Inflammatory macrophage (primary cell): ENCODE measurements at regions not wholly inside any gene's neighbourhood (a gene's known extent, or its start where the extent isn't known, plus 50 kb on each side); places are given as distances from the start of the nearest gene placed in this dataset.

Source experiments
- DNase-seq, 2 donors: peaks; one replicate each; pipeline ENCODE4 v3.0.0-alpha.2; 2020 to 2022

DNA sequence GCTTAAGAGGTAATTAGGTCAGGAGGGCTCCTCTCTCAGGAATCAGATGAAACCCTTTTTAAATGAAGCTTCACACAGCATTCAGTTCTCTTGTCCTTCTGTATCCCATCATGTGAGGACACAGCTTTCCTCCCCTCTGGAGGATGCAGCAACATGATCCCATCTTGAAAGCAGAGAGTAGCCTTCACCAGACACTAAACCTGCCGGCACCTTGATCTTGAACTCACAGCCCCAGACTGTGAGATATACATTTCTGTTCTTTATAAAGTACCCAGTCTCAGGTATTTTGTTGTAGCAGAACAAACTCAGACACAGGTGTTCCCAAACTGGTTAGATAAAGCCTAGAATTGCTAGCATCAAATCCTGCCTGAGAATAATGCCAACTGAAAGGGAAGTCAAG lies 83.7 kb upstream of the PRICKLE2 start:
- no peak for DNase-seq

DNA sequence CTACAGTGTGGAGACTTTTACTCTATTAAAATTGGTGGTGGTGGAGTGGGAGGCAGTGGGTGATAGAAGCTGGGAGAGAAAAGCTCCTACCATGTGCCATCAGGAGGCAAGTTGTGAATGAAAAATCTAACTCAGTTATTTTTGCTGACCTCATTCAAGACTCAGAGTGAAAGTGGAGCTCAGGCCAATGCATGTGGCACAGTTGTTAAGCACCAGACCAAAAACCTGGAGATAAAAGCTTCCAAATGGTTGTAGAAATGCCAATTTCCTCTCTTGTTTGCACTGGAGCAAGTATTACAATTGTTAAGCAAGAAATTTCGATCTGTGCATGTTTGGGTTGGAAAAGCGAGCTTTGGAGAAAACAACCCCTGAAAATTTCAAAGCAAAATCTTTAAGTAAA lies 81.5 kb upstream of the PRICKLE2 start:
- DNase-seq = no peak

DNA sequence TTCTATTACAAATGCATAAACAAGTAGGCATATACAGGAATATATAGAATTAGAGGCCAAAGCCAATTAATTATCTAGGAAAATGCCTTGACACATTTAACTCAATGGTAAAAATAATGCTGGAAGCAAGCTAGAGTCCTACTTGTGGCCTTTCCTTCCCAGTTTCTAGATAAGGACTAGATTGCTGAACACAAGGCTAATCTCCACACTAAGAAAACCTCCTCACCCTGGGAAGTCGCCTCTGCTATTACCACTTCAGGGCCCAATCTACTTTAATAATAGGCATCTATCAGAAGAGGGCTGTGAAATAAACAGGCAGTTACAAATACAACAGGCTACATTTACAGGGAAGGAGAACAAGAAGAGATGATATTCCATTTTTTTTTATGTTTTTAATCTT lies 80.5 kb upstream of the PRICKLE2 start:
- no peak for DNase-seq

DNA sequence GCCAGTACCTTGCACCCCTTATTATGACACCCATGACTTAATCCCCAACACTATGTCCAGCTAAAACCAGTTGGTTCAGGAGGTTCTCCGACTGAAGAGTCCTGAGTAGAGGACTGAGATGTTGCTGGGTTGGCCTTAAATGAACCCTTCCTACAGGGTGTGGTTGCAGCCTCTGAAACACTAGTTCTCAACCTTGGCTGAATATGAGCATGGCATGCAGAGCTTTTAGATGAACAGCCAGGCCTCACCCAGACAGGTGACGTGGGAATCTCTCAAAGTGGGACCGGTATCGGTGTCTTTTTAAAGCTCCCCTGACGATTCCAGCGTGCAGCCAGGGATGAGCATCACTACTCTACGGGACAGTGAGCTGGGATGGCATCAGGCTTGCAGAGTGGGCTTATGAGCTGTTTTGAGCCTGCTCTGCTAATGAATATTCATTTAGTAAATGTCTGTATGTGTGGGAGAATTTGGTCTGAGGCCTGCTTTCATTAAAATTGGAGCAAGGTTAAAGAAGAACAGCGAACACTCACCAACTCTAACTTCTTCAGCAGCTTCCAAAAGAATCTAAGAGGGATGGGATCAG lies 79.7 kb upstream of the PRICKLE2 start:
- DNase-seq = no peak

GRCh38 chr3:64303881-64304280 lies 78.6 kb upstream of the PRICKLE2 start:
- no peak for DNase-seq

DNA sequence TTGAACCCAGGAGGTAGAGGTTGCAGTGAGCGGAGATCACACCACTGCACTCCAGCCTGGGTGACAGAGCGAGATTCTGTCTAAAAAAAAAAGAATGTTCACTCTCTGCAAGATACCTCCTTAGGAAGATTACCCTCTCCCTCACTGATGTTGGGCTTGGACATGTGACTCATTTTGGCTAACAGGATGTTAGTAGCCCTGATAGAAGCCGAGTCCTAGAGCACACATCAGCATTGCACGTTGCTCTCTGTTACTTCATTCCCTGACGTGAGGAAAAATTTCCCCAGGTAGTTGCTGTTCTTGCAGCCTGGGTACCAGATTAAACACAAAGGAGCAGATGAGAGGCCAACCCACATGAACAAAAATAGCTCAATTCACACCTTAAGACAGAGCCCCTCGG lies 78.1 kb upstream of the PRICKLE2 start:
- DNase-seq = no peak

GRCh38 chr3:64301476-64301875 lies 76.2 kb upstream of the PRICKLE2 start:
- DNase-seq = no peak

DNA sequence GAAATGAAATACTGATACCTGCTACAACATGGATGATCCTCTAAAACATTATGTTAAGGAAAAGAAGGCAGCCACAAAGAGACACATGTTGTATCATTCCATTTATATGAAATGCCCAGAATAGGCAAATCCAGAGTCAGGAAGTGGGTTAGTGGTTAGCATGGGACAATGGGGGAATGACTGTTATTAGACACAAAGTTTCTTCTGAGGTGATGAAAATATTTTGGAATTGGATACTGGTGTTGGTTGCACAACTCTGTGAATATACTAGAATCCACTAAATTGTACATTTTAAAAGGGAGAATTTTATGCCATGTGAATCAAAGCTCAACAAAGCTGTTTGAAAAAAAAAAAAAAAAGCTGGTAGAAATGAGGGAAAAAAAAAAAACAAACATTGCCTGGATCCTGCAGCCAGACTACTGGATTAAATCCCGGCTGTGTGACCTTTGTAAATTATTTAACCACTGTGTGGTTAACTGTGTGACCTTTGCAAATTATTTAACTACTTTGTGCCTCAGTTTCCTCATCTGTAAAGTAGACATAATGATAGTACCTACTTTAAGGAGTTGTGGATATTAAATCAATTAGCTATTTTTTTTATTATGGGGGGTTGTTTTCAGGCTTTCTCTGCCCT lies 75.6 kb upstream of the PRICKLE2 start:
- no peak for DNase-seq

DNA sequence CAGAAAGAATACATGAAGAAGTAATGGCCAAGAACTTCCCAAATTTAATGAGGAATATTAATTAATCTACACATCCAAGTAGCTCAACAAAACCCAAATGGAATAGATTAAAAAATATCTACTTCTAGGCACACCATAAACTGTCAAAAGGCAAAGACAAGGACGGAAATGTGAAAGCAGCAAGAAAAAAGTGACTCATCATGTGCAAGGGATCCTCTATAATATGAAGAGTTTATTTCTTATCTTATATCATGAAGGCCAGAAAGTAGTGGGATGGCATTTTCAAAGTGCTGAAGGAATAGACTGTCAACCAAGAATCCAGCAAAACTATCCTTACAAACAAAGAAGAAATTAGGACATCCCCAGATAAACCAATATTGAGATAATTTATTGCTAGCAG lies 73.9 kb upstream of the PRICKLE2 start:
- DNase-seq = no peak

DNA sequence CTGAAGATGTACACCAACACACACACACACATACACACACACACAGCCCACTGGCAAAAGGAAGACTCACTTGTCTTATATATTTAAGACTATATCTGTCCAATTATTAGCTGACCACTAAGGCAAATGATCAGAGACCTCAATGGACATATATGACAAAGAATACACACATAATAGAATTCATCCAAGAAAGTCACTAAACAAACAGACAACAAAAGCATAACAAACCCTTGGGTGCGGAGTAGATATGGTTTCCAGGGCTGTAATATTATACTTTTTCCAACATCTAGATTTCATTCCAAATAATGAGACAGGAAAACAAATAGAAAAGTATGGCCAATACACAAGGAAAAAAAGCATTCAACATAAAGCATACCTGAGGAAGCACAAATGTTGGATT lies 72.3 kb upstream of the PRICKLE2 start:
- DNase-seq = no peak

DNA sequence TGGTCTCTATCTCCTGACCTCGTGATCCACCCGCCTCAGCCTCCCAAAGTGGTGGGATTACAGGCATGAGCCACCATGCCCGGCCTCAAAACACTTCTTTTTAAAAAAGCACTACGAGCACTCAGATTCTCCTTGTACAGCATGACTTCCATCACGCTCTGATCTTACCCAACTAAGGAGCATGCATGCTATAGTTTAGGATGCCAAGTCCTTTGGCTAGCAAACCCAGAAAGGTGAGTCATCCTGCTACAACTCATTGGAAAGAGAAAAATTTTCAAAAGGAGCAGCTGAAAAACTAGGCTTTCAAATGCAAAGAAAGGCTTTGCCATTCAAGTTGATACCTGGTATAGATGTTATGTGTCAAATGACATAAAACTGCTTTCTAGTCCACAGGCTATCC lies 70.3 kb upstream of the PRICKLE2 start:
- DNase-seq = no peak

GRCh38 chr3:64294771-64295170 lies 69.5 kb upstream of the PRICKLE2 start:
- DNase-seq = no peak

GRCh38 chr3:64293121-64293520 lies 67.9 kb upstream of the PRICKLE2 start:
- no peak for DNase-seq

DNA sequence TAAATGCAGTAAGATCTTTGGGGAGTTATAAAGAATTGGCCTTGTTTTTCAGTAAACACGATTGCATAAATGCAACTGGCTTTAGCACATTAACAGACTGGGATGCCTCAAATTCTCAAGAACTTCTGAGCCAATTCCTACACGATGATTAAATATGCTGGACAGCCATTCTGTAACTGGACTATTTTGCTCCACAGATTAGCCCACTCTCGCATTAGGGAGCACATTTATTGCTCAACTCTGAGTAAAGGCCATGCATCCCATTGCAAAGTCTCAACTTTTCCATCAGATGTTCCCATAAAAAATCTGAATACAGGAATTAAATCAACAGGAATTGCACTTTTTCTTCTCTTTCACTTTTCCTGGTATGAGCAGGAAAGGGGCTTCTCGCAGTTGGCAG lies 66.7 kb upstream of the PRICKLE2 start:
- DNase-seq = no peak

DNA sequence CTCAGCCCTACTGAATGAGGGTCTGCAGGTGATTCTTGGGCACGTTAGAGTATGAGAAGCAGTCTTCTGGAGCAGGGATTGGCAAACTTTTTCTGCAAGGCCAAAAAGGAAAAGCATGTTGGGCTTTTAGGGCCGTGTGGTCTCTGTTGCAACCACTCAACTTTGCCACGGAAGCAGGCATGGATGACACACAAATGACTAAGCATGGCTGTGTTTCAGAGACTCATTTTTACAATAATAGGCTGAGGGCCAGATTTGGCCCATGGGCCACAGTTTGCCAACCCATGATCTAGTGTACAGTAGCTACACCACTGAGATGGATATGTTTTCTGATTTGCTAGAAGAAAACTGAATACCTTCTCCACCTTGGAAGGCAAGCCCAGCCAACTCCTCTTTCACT lies 66.1 kb upstream of the PRICKLE2 start:
- DNase-seq = peak; percentile 6 to 20

DNA sequence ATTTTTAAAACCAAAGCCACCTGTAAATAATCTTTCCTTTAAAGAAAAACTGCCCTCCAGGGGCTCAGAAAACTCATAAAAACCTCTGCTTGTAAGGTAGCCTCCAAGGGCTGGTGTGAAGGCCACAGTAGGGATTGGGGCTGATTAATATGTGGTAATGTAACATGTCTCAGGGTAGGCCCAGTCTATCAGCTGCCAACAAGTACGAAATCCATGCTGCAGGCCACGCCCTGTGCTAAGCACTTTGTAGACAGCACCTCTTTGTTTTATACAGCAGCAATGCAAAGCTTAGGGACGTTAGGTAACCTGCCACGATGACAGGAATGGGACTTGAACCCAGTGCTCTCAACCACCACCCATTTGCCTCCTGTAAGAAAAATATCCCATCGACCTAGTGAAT lies 65.6 kb upstream of the PRICKLE2 start:
- DNase-seq = no peak

DNA sequence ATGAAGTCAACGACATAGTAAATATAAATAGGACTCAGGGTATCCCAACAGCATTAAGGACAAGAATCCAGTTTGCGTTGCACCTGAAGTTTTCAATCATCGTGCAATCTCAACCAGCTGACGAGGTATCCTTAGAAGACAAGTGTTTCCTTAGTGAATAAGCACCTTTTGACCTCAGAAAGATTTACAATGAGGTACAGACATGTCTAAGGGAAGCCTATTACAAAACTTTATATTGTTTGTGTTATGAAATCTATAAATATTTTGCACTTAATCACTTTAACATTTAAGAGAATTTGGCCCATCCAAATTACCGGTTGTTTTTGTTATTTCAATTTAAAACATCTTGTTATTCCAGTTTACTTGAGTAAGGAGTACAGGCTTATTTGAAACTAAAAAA lies 64.9 kb upstream of the PRICKLE2 start:
- DNase-seq = no peak

- no peak for DNase-seq
Observed at GRCh38 chr3:64289622-64290021, 64.4 kb upstream of the PRICKLE2 start.

GRCh38 chr3:64278625-64279024 lies 53.4 kb upstream of the PRICKLE2 start:
- DNase-seq = no peak

- DNase-seq = no peak
Observed at GRCh38 chr3:64276131-64276530, 50.9 kb upstream of the PRICKLE2 start.
